Stimulated activated CD8-positive, alpha-beta memory T cell treated with anti-CD3 and anti-CD28 coated beads, Interleukin-15, amount 100 ng/mL, for 1 hour (primary cell): ENCODE measurements at regions not wholly inside any gene's neighbourhood (a gene's known extent, or its start where the extent isn't known, plus 50 kb on each side); places are given as distances from the start of the nearest gene placed in this dataset.
A peak's percentile ranks its signal among the peaks of the same experiment; 100 is the strongest.

Experiments used
- DNase-seq: peaks from one replicate; pipeline ENCODE4 v3.0.0-alpha.2; 2020; ENCODE audit warnings: low read depth

DNA sequence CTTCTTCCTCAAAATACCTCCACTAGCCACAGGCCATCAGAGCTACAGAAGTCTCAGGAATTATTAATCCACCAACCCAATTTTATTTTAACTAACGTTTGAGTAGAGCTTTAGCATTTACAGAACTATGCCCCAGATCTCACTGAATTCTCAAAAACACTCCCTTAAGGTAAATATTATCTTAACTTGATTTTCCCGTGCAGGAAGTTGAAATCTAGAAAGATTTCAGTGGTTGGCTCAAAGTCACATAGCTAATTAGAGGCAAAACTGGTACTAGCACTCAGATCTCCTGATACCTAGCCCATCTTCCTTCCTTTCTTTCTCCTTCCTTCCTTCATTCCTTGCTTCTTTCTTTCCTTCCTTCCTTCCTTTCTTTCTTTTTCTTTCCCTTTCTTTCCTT, 298.3 kb downstream of the ENC1 start:
- DNase-seq = no peak

DNA sequence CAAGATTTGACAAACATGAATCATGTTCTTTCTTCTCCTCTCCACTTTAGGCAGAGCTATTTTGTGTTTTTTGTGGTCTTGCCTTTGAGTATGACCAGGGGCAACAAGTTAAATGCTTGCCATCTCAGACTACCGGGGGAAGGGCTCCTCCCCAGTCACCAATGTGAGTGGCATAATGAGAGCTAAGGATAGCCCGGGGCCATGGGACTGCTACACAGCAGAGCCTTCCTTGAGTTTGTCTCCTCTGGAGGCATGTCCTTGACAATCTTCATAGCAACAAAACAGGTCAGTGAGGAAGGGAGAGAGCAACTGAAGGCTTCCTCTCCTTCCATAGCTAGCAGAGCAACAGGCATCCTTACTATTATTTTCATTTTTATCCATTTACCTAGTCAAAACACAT, 299.3 kb downstream of the ENC1 start:
- no peak for DNase-seq

DNA sequence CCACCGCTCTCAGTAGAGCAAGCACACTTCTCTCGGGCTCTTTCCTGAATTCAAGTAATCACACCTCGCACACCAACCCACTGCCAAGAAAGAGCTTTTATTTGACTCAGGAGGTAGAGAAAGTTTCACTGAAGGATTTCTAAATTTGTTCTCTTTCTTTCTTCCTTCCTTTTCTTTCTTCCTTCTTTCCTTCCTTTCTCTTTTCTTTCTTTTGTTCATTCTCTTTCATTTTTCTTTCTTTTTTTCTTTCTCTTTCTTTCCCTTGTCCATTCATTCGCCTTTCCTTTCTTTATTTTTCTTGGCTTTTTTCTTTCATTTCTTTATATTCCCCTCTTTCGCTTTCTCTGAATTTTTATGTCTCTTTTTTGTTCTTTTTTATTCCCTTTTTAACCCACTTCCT, 300.1 kb downstream of the ENC1 start:
- DNase-seq = no peak

DNA sequence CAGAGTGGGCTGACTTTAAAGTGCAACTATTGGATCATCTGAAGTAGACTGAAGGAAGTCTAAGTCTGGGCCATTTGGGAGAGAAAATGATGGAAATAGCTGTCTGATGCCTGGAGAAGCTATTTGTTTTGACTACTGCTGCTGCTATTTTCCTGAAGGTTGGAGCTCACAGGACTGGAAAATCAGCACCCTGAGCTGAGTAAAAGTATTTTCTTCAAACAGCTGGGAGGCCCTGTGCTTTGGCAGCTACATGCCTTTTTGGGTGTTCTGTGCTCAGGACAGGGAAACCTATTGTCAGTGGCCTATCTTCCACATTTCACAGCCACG, 302.6 kb downstream of the ENC1 start:
- DNase-seq = no peak

DNA sequence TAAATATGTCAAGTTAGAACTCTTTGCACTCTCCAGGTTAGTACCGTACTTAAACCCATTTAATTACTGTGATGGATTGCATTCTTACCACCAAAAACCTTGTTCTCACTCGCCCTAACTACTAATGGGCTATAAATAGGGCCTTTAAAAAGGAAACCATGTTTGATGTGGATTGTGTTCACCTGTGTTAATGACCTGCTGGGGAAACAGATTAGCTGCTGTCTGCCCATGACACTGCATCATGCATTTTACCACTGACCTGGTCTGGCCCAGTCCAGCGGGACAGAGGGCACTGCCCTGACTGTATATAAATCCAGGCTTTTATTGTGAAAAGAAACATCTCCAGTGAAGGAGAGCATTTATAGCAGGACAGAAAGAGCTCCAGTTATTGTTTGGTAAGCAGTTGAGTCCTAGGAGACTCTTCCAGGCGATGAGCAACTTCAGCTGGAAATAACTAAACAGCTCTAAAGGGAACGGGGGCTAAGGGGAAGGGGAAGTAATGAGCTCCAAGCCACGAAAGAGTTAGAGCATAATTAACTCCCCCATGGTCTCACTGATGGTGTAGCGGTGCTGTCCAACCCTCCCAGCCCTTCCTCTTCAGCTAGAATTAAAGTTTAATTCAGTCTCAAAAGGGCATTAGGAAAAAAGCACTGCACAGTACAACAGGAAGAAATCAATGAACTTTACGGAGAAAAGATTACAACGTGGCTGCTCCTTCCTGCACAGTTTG, 303.1 kb downstream of the ENC1 start:
- no peak for DNase-seq

DNA sequence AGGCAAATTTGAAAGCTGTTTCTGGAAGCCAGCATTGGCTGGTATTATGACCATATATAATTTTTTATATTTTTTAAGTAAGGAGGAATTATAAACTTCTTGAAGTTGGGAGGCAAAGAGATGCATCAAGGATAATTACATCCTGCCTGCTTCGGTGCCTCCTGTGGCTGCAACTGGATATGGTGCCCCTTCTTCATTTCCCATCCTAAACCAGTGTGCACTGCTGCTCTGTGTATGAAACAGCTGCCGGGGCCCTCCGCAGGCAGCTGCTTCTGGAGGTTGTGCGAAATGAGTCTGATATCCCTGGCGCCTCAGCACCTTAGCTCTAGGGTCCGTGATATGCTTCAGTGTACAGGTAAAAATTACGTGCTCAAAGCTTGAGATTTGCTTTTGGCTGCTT, 304.2 kb downstream of the ENC1 start:
- DNase-seq = no peak

DNA sequence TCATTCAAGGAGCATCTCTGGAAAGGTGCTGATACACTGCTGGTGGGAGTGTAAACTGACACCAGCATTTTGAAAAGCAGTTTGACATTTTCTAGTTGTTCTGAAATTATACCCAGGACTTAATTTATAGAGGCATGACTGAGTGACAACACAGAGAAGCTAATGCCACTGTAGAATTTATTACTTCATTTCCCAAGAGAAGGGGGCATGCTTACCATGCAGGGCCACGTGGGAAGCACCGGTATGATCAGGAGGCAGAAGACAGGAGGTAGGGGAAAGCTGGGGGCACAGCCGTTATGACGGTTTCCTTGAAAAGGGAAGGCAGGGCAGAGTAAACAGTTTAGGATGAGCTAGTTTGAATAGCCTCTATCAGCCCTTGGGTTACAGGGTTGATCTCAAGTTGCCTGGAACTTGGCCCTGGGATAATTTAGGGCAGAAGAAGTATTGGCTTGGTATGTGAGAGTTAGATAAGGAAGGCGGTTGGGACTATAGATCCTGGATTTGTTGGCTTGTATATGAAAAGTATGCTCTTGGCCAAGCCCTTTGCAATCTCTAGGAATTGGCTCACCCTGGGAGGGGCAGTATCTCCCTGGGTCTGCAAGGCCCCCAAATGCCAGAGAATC, 305.7 kb downstream of the ENC1 start:
- no peak for DNase-seq

DNA sequence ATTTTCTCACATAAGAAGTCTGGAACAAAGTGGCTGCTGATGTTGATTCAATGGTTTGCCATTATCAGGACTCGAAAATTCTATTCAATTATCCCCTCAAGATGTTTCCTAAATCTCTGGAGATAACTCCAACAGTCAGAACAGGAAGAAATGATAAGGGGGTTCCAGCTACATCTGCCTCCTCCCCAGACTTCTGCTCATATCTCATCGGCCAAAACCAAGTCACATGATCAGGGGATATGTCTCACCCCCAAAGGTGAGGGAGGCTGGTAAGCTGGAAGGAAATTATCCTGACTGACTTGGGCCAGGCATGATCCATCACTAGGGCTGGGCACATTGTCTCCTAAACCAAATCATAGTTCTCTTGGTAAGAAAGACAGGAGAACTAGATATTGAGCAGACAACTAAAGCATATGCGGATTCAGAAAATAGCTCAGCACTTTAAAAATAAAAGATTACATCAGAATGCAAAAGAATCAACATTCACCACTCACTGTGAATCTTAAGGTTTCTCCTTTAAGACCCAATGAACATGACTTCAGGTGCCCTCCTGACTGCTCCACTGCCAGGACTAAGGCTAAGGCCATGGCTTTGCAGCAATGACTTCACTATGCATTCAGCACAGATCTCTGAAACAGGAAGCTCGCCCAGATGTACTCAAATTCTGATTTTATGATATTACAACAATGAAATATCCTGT, 306.3 kb downstream of the ENC1 start:
- no peak for DNase-seq

DNA sequence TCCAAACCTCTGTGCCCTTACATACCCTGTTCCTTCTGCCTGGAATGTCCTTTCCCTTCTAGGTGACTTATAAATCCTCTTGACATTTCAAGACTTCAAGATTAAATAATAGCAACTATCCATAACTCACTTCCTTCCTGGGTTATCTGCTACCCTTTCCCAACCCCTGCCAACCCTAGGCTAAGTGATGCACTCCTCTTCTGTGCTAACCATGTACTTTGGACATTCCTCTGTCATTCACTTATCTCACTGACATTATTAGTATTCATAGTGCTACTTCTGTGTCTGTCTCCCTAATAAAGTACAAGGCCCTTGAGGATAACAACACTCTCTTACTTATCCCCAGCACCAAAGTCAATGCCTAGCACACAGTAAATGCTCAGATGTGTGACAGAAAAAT, 307.1 kb downstream of the ENC1 start:
- no peak for DNase-seq

DNA sequence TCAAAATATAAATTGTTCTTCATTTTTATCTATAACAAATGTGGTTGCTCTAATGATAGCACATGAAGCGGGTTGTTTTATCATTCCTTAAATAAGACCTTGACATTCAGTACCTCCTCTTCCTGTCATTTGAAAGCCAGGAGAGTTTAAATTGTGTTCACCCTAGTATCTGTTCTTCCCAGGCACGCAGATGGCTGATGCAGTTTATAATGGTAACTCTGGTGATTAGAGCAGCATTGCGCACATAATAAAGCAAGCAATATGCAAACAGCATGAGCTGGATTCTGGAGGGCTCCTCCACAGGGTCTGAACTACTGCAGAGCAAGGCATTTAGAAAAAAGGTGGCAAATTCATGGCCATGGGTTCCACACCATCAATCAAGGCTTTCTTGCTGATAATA, 307.8 kb downstream of the ENC1 start:
- DNase-seq = no peak

DNA sequence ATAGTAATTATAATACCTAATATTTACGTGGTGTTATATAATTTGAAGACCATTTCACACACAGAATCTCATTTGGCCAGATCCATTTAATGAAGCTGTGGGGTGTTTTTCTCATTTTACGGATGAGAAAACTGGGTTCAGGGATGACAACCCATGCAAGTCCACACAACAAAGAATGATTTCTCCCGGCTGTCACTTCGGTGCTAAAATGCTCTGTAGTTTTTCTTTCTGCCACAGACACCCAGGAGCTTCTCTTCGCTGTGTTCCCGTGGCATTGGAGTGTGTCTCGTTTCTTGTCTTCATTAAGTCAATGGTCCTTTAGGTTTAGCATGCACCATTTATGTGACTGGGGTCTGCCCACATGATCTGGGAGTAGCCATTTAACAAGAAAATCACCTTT, 308.5 kb downstream of the ENC1 start:
- no peak for DNase-seq

DNA sequence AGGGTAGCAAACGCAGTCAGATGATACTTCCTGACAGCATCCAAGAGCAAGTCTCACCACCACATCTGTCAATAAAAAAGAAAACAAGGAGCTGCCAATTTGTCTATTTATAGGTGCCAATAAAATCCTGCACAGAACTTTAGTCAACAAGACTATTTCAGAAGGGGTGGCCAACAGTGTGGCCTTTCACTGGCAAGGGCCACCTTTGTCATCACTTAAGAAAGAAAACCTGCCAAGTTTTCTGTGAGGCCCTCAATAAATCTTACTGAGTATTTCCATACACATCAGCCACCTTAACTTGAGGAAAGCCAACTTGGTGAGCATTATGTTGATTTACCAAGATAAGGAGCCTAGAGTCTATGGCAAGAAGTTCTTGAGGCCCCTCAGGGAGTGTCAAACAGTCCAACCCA, 312.3 kb downstream of the ENC1 start:
- DNase-seq = no peak

DNA sequence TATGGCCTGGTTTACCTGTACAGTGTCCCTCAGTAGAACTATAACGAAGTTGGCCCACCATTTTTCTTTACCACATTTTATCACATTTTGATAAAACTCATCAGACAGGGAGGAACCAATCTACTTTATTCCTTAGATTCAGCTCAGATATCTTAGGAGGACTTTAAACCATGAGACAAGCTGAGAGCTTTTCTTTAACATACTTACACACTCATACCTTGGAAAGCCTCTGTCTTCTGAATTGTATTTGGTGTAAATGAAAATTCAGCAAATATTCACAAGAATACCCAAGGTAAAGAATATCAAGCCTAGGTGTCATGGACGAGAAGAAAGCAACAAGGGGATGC, 313.2 kb downstream of the ENC1 start:
- DNase-seq = no peak

DNA sequence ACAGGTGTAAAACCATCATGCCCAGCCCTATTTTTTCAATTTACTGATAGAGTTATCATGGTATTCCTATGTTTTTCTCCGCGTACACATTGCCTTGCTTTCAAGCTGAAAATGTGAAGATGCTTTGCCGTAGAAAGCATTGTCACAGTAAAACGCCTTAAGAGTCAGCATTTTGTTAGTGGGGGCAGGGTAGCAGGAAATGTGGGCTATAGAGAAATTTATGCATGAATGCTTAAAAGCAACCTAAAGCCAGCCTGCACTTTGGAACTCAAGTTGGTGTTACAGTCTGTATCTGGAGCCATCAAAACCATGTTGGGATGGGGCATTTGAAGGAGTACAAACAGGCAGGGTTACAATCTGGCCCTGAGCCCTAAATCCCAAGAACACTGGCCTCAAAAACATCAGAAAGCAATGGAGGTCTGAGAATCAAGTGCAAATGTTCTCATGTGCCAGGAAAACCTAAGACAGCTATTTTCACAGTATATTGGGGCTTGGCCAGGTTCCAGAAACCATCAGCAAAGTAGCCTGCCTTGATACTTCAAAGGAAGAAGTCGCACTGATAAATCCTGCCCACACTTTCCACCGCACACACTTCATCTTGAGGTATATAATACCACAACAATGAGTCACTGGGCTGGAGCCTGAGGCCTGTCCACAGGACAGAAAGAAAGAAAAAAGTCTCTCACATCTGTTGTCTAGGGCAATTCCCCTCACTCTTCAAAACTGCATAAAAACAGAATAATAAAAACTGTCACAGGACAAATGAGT, 313.8 kb downstream of the ENC1 start:
- peak; percentile 12 for DNase-seq

DNA sequence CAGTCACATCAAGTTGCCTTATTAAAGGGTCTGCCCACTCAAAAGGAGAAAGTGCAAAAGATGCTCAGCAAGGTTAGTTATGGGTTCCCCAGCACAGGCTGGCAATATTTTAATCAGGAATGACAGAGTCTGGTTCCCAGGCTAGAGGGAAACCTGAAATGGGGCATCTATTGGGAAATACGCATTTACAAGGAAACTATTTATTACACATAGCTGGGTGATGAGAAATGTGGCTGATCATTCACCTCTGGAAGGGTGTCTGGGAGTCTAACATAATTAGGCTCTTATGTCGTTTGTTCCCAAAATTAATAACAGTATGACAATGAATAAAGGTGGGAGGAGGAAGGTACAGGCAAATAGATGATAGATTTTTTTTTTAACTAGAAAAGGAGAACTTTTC, 314.7 kb downstream of the ENC1 start:
- DNase-seq = no peak

DNA sequence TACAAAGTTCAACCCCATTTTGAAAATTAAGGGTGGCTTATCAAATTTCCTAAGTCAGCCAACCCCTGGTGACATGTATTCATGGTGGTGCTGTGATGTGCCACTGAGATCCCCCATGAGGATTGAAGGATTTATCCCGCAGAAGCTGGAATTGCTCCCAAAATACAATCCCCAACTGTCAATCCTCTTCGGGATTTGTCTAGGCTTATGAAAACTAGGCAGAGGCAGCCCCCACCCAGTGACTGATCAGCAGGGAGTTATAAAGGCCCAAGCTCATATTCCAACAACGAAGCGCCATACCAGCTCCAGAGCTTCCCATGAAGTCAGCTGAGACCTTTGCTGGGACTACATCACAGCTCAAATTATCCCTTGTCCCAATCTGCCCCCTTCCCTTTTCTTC, 316.0 kb downstream of the ENC1 start:
- DNase-seq = no peak

DNA sequence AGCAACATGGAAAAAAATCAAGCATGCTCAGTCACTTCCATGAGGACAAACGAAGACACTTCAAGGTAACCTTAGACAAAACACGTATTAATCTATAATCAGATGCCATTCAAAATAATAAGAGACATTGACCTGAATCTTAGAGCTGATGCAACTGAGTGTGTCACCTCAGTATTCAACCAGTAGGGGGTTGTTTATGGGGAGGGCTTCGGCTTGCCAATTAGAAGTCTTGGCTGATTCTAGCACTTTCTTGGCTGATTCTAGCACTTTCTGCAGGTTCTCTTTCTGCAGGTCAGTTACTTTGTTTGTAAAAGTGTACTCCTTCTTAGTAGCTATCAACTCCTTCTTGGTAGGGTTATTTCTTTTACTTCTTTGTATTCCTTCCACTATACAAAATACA, 317.6 kb downstream of the ENC1 start:
- no peak for DNase-seq

DNA sequence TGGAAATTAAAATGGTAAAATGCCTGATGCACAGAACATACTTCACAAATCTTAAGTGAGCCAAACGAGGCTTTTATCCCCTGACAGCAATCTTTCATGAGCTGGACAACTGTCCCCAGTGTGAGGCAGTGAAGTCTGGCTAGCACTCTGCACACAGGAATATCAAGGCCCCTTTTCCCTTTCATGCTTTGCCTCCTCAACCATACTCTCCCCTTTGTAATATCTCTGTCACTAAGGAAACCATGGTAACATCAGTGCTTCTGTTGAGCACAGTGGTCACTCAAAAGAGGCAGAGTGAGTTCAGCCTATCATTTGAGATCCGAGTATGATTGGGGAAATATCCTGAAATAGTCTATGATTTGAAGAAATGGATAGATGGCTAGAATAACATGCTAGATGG, 318.3 kb downstream of the ENC1 start:
- DNase-seq = no peak

DNA sequence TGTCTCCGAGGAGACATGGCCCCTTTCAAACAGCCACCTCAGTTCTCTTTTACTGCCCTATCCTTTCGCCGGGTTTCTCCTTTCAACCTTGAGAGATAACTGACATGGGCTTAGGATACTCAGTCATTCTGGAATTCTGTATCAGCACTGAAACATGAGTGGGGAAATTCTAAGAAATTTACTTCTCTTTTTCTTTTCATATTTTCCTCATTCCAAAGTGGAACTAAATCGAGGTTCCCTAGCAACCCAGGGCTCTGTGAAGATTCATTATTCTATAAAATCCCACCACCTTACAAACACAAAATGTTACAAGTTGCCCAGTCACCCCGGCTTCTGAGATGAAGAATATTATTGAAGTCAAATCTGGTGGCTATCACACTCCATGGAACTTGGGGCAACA, 319.2 kb downstream of the ENC1 start:
- DNase-seq = no peak

DNA sequence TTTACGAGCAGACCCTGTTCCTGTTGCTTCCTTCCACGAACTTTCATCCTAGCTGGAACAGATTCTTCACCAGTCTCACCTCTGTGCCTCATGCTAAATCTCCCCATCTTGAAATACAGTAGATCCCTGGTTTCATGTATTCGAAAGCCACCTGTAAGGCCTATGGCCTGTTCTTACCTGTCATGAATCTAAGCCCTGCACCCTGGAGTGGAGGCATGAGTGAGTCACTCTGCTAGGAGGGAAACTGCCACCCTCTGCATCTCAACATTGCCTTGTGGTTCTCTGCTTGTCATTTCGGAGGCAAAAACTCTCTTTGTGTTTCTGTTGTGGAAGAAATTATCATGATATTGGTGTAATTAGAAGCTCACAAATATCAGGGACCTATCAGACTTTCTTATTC, 320.0 kb downstream of the ENC1 start:
- no peak for DNase-seq

DNA sequence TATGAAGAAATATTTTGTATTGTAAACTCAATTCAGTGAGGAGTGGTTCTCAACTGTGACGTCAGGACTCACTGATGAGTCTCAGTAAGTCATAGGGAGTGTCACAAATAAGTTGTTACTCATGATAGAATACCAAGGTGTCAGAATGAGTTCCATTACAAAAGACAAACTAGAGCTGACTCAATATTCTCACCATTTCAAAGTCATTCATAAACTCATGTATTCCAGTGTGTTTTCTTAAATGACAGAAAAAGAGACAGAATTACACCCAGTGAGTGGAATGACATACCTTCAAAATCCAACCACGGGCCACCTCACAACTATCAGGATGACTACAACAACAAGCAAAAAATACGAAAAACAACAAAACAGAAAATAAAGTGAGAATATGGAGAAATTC, 321.5 kb downstream of the ENC1 start:
- DNase-seq = no peak

DNA sequence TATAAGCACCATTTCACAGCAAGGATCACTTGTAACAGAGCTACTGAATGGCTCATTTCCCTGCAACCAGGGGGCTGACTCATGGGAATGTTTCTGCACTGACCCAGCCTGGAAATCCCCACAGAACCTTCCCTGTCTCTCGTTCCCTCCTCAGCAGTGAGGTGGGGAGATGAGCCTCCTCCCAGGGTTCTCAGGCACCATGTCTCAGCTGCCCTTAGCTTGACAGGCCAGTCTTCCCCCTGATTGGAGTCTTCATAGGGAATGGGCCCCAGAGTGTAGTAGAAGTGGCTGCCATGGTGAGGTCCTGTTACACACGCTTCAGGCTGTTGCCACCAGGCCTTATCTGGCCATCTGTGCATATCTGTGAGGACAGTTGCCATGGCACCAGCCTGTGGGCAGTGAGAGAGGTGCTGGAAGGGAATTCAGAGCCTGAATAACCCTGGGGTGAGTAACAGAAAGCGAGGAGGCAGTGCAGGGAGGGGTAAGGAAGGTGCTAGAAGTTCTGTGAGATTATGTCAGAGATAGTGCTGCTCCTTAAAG, 324.4 kb downstream of the ENC1 start:
- no peak for DNase-seq

DNA sequence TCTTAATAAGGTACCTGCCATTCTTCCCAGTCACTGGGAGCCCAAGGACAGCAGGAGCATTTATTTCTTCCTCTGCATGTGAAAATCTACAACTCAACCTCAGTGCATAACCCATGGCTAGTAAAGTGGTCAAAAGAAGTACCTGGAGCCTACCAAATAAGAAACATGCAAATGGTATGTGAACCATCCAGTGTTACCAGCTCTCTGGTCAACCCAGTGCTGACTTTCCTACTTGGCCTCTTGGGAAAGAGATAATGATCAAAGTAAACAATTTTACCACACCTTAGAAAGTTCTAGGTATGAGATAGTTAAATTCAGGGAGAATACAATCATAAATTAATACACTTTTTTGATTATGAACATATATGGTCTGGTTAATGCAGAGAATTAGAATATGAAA, 325.6 kb downstream of the ENC1 start:
- no peak for DNase-seq
